ENCODE measurements at regions not wholly inside any gene's neighbourhood (a gene's known extent, or its start where the extent isn't known, plus 50 kb on each side); places are given as distances from the start of the nearest gene placed in this dataset.
"Not testable (repeated sequence)": the region's sequence is repeated elsewhere in the genome, so short reads cannot be mapped to it uniquely, and the experiment has no call there.

GRCh38 chr4:45467157-45467556 lies 656.7 kb downstream of the GABRG1 start:
- 61% methylated on average over 4 of the region's 4 CpGs for WGBS (ENCODE audit: insufficient coverage, low coverage, low lambda C conversion rate, missing lambda C conversion rate)
- no peak overlapping the region for H3K27ac ChIP-seq
- H3K9me3 ChIP-seq: no peaks in the 10 kb centered on the region
- no peaks in the 10 kb centered on the region for H3K4me1 ChIP-seq
- intact Hi-C loops (cut with DNase I): no loop called here
- ATAC-seq: no peak
- DNase-seq: no peak
- H3K4me3 ChIP-seq: no peak overlapping the region
- TF ChIP-seq POLR2A (IDR thresholded peaks at IDR 0.05) (no peak), CTCF (IDR thresholded peaks at IDR 0.05) (no peak)
- H3K27me3 ChIP-seq: no peaks in the 10 kb centered on the region
- H3K36me3 ChIP-seq: no peaks in the 10 kb centered on the region

GRCh38 chr4:45460157-45460556 lies 663.7 kb downstream of the GABRG1 start:
- H3K4me1 ChIP-seq; DNase-seq; H3K4me3 ChIP-seq; H3K27me3 ChIP-seq; H3K9me3 ChIP-seq; H3K27ac ChIP-seq; intact Hi-C loops (cut with DNase I); ATAC-seq; H3K36me3 ChIP-seq: not testable (repeated sequence)
- 31% methylated on average over 1 of the region's 4 CpGs for WGBS (ENCODE audit: insufficient coverage, low coverage, low lambda C conversion rate, missing lambda C conversion rate)

GRCh38 chr4:45455217-45455616 lies 668.6 kb downstream of the GABRG1 start:
- Histone ChIP-seq H3K27ac (no peak overlapping the region), H3K36me3 (no peaks in the 10 kb centered on the region), H3K9me3 (no peaks in the 10 kb centered on the region), H3K4me1 (no peaks in the 10 kb centered on the region), H3K27me3 (no peaks in the 10 kb centered on the region), H3K4me3 (no peak overlapping the region)
- DNase-seq: no peak
- 19% methylated on average over 2 of the region's 2 CpGs for WGBS (ENCODE audit: insufficient coverage, low coverage, low lambda C conversion rate, missing lambda C conversion rate)
- ATAC-seq: no peak
- no peak for TF ChIP-seq CTCF (IDR thresholded peaks at IDR 0.05)
- intact Hi-C loops (cut with DNase I): no loop called here

- Histone ChIP-seq H3K9me3 (no peaks in the 10 kb centered on the region), H3K36me3 (no peaks in the 10 kb centered on the region), H3K27me3 (no peaks in the 10 kb centered on the region), H3K4me1 (no peaks in the 10 kb centered on the region), H3K27ac (no peak overlapping the region), H3K4me3 (no peak overlapping the region)
- 26% methylated on average over 5 of the region's 5 CpGs for WGBS (ENCODE audit: insufficient coverage, low coverage, low lambda C conversion rate, missing lambda C conversion rate)
- DNase-seq (no peak), ATAC-seq (peak; percentile 65 to 85 (median 82))
- no peak for TF ChIP-seq POLR2A (IDR thresholded peaks at IDR 0.05)
- TF ChIP-seq CTCF (IDR thresholded peaks at IDR 0.05): peak; percentile 21 to 54 (median 41)
- intact Hi-C loops (cut with DNase I): no loop called here
These were observed 670.5 kb downstream of the GABRG1 start for GRCh38 chr4:45453258-45453853.

- DNase-seq: no peak
- no peaks in the 10 kb centered on the region for H3K27me3 ChIP-seq
- intact Hi-C loops (cut with DNase I): no loop called here
- H3K4me1 ChIP-seq: no peaks in the 10 kb centered on the region
- peak in 2 of 4 donors; percentile 26 to 39 for ATAC-seq
- H3K36me3 ChIP-seq: no peaks in the 10 kb centered on the region
- no peak overlapping the region for H3K4me3 ChIP-seq
- H3K27ac ChIP-seq: no peak overlapping the region
- 28% methylated on average over 1 of the region's 1 CpG for WGBS (ENCODE audit: insufficient coverage, low coverage, low lambda C conversion rate, missing lambda C conversion rate)
- H3K9me3 ChIP-seq: no peaks in the 10 kb centered on the region
- peak in 2 of 4 donors; percentile 15 to 27 for TF ChIP-seq CTCF (IDR thresholded peaks at IDR 0.05)
- no peak for TF ChIP-seq POLR2A (IDR thresholded peaks at IDR 0.05)
These were observed 681.4 kb downstream of the GABRG1 start for GRCh38 chr4:45442466-45442865.

All from right lobe of liver (tissue), 6 donors.